ENCODE measurements at regions not wholly inside any gene's neighbourhood (a gene's known extent, or its start where the extent isn't known, plus 50 kb on each side); places are given as distances from the start of the nearest gene placed in this dataset.
"Not testable (repeated sequence)": the region's sequence is repeated elsewhere in the genome, so short reads cannot be mapped to it uniquely, and the experiment has no call there.

- H3K9me3 Mint-ChIP-seq; H3K4me3 Mint-ChIP-seq; H3K27ac Mint-ChIP-seq; POLR2A ChIA-PET; H3K36me3 Mint-ChIP-seq; ATAC-seq (ENCODE audit: low read depth); DNase-seq; H3K27me3 Mint-ChIP-seq: not testable (repeated sequence)
- peaks cover 32% of the 10 kb centered on the region for H3K4me1 Mint-ChIP-seq
Observed at GRCh38 chr10:30522661-30523078, 88.7 kb downstream of the MAP3K8 start.

GRCh38 chr10:30518907-30519306 is 84.9 kb downstream of the MAP3K8 start:
- DNase-seq = no peak
- Mint-ChIP-seq H3K27ac (no peak overlapping the region), H3K4me3 (no peak overlapping the region), H3K27me3 (no peaks in the 10 kb centered on the region), H3K36me3 (peaks cover 8% of the 10 kb centered on the region), H3K4me1 (peaks cover 10% of the 10 kb centered on the region), H3K9me3 (peaks cover 2% of the 10 kb centered on the region)
- no peak for ATAC-seq (ENCODE audit: low read depth)
- POLR2A ChIA-PET = no interaction called here
